ENCODE measurements at regions not wholly inside any gene's neighbourhood (a gene's known extent, or its start where the extent isn't known, plus 50 kb on each side); places are given as distances from the start of the nearest gene placed in this dataset.

DNA sequence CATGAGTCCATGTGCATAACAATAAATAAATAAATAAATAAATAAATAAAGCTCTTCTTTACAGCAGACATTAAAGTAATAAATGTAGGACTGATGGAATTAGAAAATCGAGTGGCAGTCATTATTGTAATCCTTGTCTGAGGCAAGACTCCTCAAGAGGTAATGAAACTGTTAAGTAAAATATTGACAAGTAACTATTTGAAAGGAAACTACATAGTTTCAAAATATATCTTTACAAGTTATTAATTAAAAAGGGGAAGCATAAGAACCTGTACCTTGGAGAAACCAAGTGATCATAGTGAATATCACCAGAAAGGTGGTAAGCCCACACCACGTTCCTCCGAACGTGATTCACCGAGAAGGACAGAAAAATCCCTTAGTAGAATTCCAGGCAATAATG is 285.6 kb upstream of the SORCS1 start:
- no peak for ATAC-seq
- WGBS (ENCODE audit: missing lambda C conversion rate) = 4% methylated on average over 5 of the region's 5 CpGs

GRCh38 chr10:107444443-107444842 is 279.9 kb upstream of the SORCS1 start:
- Histone ChIP-seq H3K27ac (no peak overlapping the region), H3K4me1 (no peaks in the 10 kb centered on the region), H3K4me3 (no peak overlapping the region), H3K9me3 (0 out of 3 replicates have a peak, but pooled peaks cover under 1% of the 10 kb centered on the region), H3K4me2 (no peak overlapping the region)
- POLR2A ChIA-PET = no interaction called here
- ATAC-seq = no peak
- DNase-seq (ENCODE audit: low read depth in 1 of 2, low spot score in 1 of 2) = no peak
- no peak for FAIRE-seq
- CTCF ChIA-PET = interaction anchor here (0.5 kb wide), 1 partner anchor 111 kb away, joined by 3 read pairs; no protein-coding TSS in a partner anchor
- 8% methylated on average over 3 of the region's 3 CpGs for WGBS (ENCODE audit: missing lambda C conversion rate)
- no peak for TF ChIP-seq POLR2AphosphoS2 (conservative IDR thresholded peaks at IDR 0.05; ENCODE audit: low read length)
- no peak for TF ChIP-seq FOXS1 (CRISPR knock-in tag; IDR thresholded peaks at IDR 0.05)
- no peak for TF ChIP-seq MAX (IDR thresholded peaks at IDR 0.05)
- TF ChIP-seq RAD21 (conservative IDR thresholded peaks at IDR 0.05 in 1 of 2, IDR thresholded peaks at IDR 0.05 in 1 of 2) = no peak
- no peak for TF ChIP-seq NR3C1 (IDR thresholded peaks at IDR 0.05)
- TF ChIP-seq JUNB (IDR thresholded peaks at IDR 0.05) = no peak
- TF ChIP-seq BCL3 (IDR thresholded peaks at IDR 0.05) = no peak
- TF ChIP-seq POLR2A (IDR thresholded peaks at IDR 0.05; ENCODE audit: low read length) = no peak
- TF ChIP-seq HES2 (IDR thresholded peaks at IDR 0.05) = no peak
- TF ChIP-seq MAFK (IDR thresholded peaks at IDR 0.05; ENCODE audit: partially characterized antibody) = no peak
- TF ChIP-seq CEBPB (IDR thresholded peaks at IDR 0.05) = no peak
- TF ChIP-seq RNF2 (IDR thresholded peaks at IDR 0.05; ENCODE audit: borderline replicate concordance, low read depth) = no peak
- TF ChIP-seq HOXA7 (CRISPR knock-in tag; IDR thresholded peaks at IDR 0.05) = no peak
- TF ChIP-seq, protein P1, sequence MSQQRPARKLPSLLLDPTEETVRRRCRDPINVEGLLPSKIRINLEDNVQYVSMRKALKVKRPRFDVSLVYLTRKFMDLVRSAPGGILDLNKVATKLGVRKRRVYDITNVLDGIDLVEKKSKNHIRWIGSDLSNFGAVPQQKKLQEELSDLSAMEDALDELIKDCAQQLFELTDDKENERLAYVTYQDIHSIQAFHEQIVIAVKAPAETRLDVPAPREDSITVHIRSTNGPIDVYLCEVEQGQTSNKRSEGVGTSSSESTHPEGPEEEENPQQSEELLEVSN (IDR thresholded peaks at IDR 0.05; ENCODE audit: borderline replicate concordance, low read depth) = no peak
- no peak for TF ChIP-seq HEYL (CRISPR knock-in tag; IDR thresholded peaks at IDR 0.05)
- TF ChIP-seq CBX8 (IDR thresholded peaks at IDR 0.05) = no peak
- no peak for TF ChIP-seq HOXB5 (CRISPR knock-in tag; IDR thresholded peaks at IDR 0.05)
- no peak for TF ChIP-seq RARB (CRISPR knock-in tag; IDR thresholded peaks at IDR 0.05)
- TF ChIP-seq, protein P2, sequence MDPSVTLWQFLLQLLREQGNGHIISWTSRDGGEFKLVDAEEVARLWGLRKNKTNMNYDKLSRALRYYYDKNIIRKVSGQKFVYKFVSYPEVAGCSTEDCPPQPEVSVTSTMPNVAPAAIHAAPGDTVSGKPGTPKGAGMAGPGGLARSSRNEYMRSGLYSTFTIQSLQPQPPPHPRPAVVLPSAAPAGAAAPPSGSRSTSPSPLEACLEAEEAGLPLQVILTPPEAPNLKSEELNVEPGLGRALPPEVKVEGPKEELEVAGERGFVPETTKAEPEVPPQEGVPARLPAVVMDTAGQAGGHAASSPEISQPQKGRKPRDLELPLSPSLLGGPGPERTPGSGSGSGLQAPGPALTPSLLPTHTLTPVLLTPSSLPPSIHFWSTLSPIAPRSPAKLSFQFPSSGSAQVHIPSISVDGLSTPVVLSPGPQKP (IDR thresholded peaks at IDR 0.05; ENCODE audit: low read depth, low read length) = no peak
- TF ChIP-seq RFX5 (IDR thresholded peaks at IDR 0.05) = no peak

More for the DNA sequence above, 285.6 kb upstream of the SORCS1 start:
- POLR2A ChIA-PET = no interaction called here
- DNase-seq (ENCODE audit: low read depth in 1 of 2, low spot score in 1 of 2) (no peak), FAIRE-seq (no peak)
- H3K4me3 ChIP-seq = no peak overlapping the region
- no peak overlapping the region for H3K4me2 ChIP-seq
- H3K9me3 ChIP-seq = no peaks in the 10 kb centered on the region
- CTCF ChIA-PET = no interaction called here
- TF ChIP-seq RCOR1 (IDR thresholded peaks at IDR 0.05; ENCODE audit: low read depth, low read length) = no peak
- TF ChIP-seq TP53 (CRISPR knock-in tag; IDR thresholded peaks at IDR 0.05) = no peak
- no peak for TF ChIP-seq GATA3 (IDR thresholded peaks at IDR 0.05; ENCODE audit: borderline replicate concordance)
- no peak for TF ChIP-seq KDM1A (IDR thresholded peaks at IDR 0.05; ENCODE audit: low read depth)
- TF ChIP-seq EP300 (IDR thresholded peaks at IDR 0.05) = no peak
- no peak for TF ChIP-seq FOSB (CRISPR knock-in tag; IDR thresholded peaks at IDR 0.05)
- no peak for TF ChIP-seq BHLHE40 (IDR thresholded peaks at IDR 0.05; ENCODE audit: low read depth, low read length)
- TF ChIP-seq MYC (IDR thresholded peaks at IDR 0.05; ENCODE audit: borderline replicate concordance, low read length) = no peak
- H3K4me1 ChIP-seq = no peaks in the 10 kb centered on the region
- no peak overlapping the region for H3K27ac ChIP-seq
